ENCODE measurements at regions not wholly inside any gene's neighbourhood (a gene's known extent, or its start where the extent isn't known, plus 50 kb on each side); places are given as distances from the start of the nearest gene placed in this dataset.
"Not testable (repeated sequence)": the region's sequence is repeated elsewhere in the genome, so short reads cannot be mapped to it uniquely, and the experiment has no call there.

- DNase-seq = no peak
Measured at GRCh38 chr5:165031371-165031770, 1526.0 kb downstream of the MAT2B start.

- DNase-seq = no peak
Measured at GRCh38 chr5:165035520-165035919, 1530.1 kb downstream of the MAT2B start.

GRCh38 chr5:165039748-165040147 is 1534.3 kb downstream of the MAT2B start:
- no peak for DNase-seq

GRCh38 chr5:165045941-165046340 is 1540.5 kb downstream of the MAT2B start:
- DNase-seq = not testable (repeated sequence)

GRCh38 chr5:165055476-165055875 is 1550.1 kb downstream of the MAT2B start:
- no peak for DNase-seq

GRCh38 chr5:165057145-165057544 is 1551.7 kb downstream of the MAT2B start:
- DNase-seq = no peak

- no peak for DNase-seq
Measured at GRCh38 chr5:165066751-165067385, 1561.4 kb downstream of the MAT2B start.

GRCh38 chr5:165076686-165077085 is 1571.3 kb downstream of the MAT2B start:
- DNase-seq = no peak

GRCh38 chr5:165079389-165079788 is 1574.0 kb downstream of the MAT2B start:
- DNase-seq = no peak

- DNase-seq = no peak
Measured at GRCh38 chr5:165083394-165083793, 1578.0 kb downstream of the MAT2B start.

GRCh38 chr5:165086465-165086864 is 1581.0 kb downstream of the MAT2B start:
- DNase-seq = no peak

- no peak for DNase-seq
Measured at GRCh38 chr5:165094782-165095181, 1589.4 kb downstream of the MAT2B start.

GRCh38 chr5:165101709-165102108 is 1596.3 kb downstream of the MAT2B start:
- DNase-seq = no peak

- DNase-seq = no peak
Measured at GRCh38 chr5:165104611-165105010, 1599.2 kb downstream of the MAT2B start.

- no peak for DNase-seq
Measured at GRCh38 chr5:165108809-165109208, 1603.4 kb downstream of the MAT2B start.

GRCh38 chr5:165119175-165119574 is 1613.8 kb downstream of the MAT2B start:
- no peak for DNase-seq

- DNase-seq = no peak
Measured at GRCh38 chr5:165126598-165126997, 1621.2 kb downstream of the MAT2B start.

GRCh38 chr5:165127941-165128340 is 1622.5 kb downstream of the MAT2B start:
- no peak for DNase-seq

- DNase-seq = no peak
Measured at GRCh38 chr5:165130656-165131055, 1625.2 kb downstream of the MAT2B start.

GRCh38 chr5:165134155-165134554 is 1628.7 kb downstream of the MAT2B start:
- no peak for DNase-seq

GRCh38 chr5:165135565-165135964 is 1630.1 kb downstream of the MAT2B start:
- DNase-seq = no peak

GRCh38 chr5:165137701-165138100 is 1632.3 kb downstream of the MAT2B start:
- no peak for DNase-seq

GRCh38 chr5:165138236-165138635 is 1632.8 kb downstream of the MAT2B start:
- no peak for DNase-seq

- no peak for DNase-seq
Measured at GRCh38 chr5:165139262-165139661, 1633.8 kb downstream of the MAT2B start.

- DNase-seq = no peak
Measured at GRCh38 chr5:165139721-165140120, 1634.3 kb downstream of the MAT2B start.
